Lower leg skin (tissue), 3 donors: ENCODE measurements at regions not wholly inside any gene's neighbourhood (a gene's known extent, or its start where the extent isn't known, plus 50 kb on each side); places are given as distances from the start of the nearest gene placed in this dataset.

ENCODE experiments used
- CTCF ChIP-seq, 3 donors: fragments of 450-650 bp; IDR thresholded peaks; one replicate each; pipeline ENCODE4 v1.5.1; 2016; ENCODE audit warnings: antibody characterized with exemption in 3 of 3, mild to moderate bottlenecking in 3 of 3, moderate library complexity in 2 of 3
- POLR2A ChIP-seq, 2 donors: fragments of 450-650 bp; IDR thresholded peaks; one replicate each; pipeline ENCODE4 v1.6.1; 2016 to 2017; ENCODE audit warnings: antibody characterized with exemption in 2 of 2, mild to moderate bottlenecking in 1 of 2, moderate library complexity in 1 of 2

GRCh38 chr16:62751218-62751617 lies 715.0 kb upstream of the CDH8 start:
- TF ChIP-seq CTCF (IDR thresholded peaks at IDR 0.05) (no peak), POLR2A (IDR thresholded peaks at IDR 0.05) (no peak)
